Tibial artery (tissue), 4 donors: ENCODE measurements at regions not wholly inside any gene's neighbourhood (a gene's known extent, or its start where the extent isn't known, plus 50 kb on each side); places are given as distances from the start of the nearest gene placed in this dataset.

ENCODE experiments used
- DNase-seq, 2 donors: peaks; one replicate each; pipeline ENCODE4 v3.0.0-alpha.2; 2019
- H3K27ac ChIP-seq, 2 donors: fragments of 200-600 bp; sonication (generic) in 1 of 2; 1 replicate in 1 of 2; 2 replicates in 1 of 2; pipeline ENCODE4 v1.5.1; 2018 to 2019; ENCODE audit warnings: mild to moderate bottlenecking in 1 of 2
- H3K27me3 ChIP-seq, 2 donors: fragments of 200-600 bp; sonication (generic) in 1 of 2; one replicate each; pipeline versions ENCODE4 v1.5.1 to v1.6.0; 2016 to 2019
- H3K36me3 ChIP-seq, 3 donors: fragments of 200-600 bp; sonication (generic) in 2 of 3; one replicate each; pipeline ENCODE4 v1.5.1; 2016 to 2019; ENCODE audit warnings: mild to moderate bottlenecking in 2 of 3
- H3K4me1 ChIP-seq, 4 donors: fragments of 200-600 bp; sonication (generic) in 2 of 4; 1 replicate in 3 of 4; 2 replicates in 1 of 4; pipeline ENCODE4 v1.5.1; 2016 to 2019
- H3K4me3 ChIP-seq, 2 donors: fragments of 200-600 bp; sonication (generic) in 1 of 2; 1 replicate in 1 of 2; 2 replicates in 1 of 2; pipeline ENCODE4 v1.5.1; 2018 to 2019; ENCODE audit warnings: mild to moderate bottlenecking in 2 of 2
- H3K9me3 ChIP-seq, 3 donors: fragments of 200-600 bp; sonication (generic) in 1 of 3; one replicate each; pipeline ENCODE4 v1.5.1; 2016 to 2019
- intact Hi-C: fragments of 100-400 bp; cut with DNase I; formaldehyde crosslinking; loops from one replicate; pipeline ENCODE4 v1.15.0; 2023; ENCODE audit warnings: low total_unique reads
- TF ChIP-seq, protein P1 (sequence below), 2 experiments: fragments of 200-600 bp in 1 of 2; fragments of 450-650 bp in 1 of 2; IDR thresholded peaks; one replicate each; pipeline ENCODE4 v1.5.1; 2017 to 2019; ENCODE audit warnings: antibody characterized with exemption in 2 of 2, mild to moderate bottlenecking in 1 of 2, moderate library complexity in 1 of 2

DNA sequence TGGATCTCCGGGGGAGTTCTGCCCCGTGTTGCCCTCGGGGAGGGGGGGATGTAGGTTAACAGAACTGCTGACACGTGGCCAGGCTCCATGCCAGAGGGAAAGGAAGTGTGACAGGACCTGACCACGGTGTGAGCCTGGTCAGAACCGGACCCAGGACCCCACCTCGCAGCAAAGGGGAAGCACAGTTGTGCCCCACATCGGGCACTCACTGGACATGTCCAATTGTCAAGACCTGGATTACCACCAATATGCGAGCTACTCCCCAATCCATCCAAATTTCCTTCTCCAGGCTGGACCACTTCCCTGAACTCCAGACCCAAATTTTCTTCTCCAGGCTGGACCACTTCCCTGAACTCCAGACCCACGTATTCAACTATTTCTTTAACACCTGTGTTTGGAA, 78.8 kb upstream of the PIWIL1 start:
- Histone ChIP-seq H3K36me3 (no peaks in the 10 kb centered on the region), H3K9me3 (no peaks in the 10 kb centered on the region), H3K27me3 (no peaks in the 10 kb centered on the region), H3K4me1 (no peaks in the 10 kb centered on the region), H3K4me3 (no peak overlapping the region), H3K27ac (no peak overlapping the region)
- DNase-seq: no peak
- intact Hi-C loops: no loop called here
- TF ChIP-seq, protein P1, sequence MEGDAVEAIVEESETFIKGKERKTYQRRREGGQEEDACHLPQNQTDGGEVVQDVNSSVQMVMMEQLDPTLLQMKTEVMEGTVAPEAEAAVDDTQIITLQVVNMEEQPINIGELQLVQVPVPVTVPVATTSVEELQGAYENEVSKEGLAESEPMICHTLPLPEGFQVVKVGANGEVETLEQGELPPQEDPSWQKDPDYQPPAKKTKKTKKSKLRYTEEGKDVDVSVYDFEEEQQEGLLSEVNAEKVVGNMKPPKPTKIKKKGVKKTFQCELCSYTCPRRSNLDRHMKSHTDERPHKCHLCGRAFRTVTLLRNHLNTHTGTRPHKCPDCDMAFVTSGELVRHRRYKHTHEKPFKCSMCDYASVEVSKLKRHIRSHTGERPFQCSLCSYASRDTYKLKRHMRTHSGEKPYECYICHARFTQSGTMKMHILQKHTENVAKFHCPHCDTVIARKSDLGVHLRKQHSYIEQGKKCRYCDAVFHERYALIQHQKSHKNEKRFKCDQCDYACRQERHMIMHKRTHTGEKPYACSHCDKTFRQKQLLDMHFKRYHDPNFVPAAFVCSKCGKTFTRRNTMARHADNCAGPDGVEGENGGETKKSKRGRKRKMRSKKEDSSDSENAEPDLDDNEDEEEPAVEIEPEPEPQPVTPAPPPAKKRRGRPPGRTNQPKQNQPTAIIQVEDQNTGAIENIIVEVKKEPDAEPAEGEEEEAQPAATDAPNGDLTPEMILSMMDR (IDR thresholded peaks at IDR 0.05): no peak

DNA sequence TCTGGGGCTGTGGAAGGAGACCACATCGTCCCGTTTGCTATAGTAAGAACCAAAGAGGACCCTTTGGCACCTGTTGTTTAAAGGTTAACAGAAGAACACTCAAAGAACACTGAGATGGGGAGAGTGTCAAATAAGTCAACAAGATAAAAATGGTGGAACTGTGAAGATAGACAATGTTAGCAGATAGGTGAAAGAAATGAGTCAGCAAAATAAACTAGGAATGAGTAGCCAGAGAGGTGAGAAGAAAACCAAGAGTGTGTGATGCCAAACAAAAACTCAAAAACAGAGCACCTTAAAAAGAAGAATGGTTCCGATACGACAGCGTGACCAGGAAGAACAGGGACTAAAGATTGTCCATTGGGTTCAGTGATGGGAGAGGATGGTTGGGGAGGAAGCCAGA, 74.7 kb upstream of the PIWIL1 start:
- H3K9me3 ChIP-seq: no peaks in the 10 kb centered on the region
- peaks cover 0 to 3% of the 10 kb centered on the region in 2 donors for H3K27me3 ChIP-seq
- TF ChIP-seq, protein P1 (IDR thresholded peaks at IDR 0.05): no peak
- no peak for DNase-seq
- H3K27ac ChIP-seq: no peak overlapping the region
- H3K36me3 ChIP-seq: no peaks in the 10 kb centered on the region
- no peaks in the 10 kb centered on the region for H3K4me1 ChIP-seq
- no peak overlapping the region for H3K4me3 ChIP-seq
- intact Hi-C loops: no loop called here

DNA sequence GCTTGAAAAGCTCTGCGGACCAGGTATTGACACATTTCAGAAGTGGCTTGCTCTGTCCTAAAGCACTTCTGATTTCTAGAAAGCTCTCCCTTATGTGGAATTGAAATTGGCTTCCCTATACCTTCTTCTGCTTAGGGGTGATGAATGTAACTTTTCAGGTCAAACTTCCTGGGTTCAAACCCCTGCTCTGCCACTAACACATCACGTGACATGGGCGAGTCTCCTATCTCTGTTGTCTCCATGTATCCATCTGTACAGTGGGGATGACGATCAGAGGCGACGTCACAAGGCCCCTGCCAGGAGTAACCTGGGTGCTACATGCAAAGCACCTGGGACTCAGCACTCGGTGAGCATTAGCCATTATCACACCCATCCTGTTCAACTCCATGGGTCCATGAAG, 73.7 kb upstream of the PIWIL1 start:
- TF ChIP-seq, protein P1 (IDR thresholded peaks at IDR 0.05): no peak
- H3K4me3 ChIP-seq: no peak overlapping the region
- H3K27me3 ChIP-seq: peaks cover 0 to 3% of the 10 kb centered on the region in 2 donors
- intact Hi-C loops: no loop called here
- DNase-seq: no peak
- no peaks in the 10 kb centered on the region for H3K36me3 ChIP-seq
- H3K27ac ChIP-seq: no peak overlapping the region
- no peaks in the 10 kb centered on the region for H3K4me1 ChIP-seq
- H3K9me3 ChIP-seq: no peaks in the 10 kb centered on the region

DNA sequence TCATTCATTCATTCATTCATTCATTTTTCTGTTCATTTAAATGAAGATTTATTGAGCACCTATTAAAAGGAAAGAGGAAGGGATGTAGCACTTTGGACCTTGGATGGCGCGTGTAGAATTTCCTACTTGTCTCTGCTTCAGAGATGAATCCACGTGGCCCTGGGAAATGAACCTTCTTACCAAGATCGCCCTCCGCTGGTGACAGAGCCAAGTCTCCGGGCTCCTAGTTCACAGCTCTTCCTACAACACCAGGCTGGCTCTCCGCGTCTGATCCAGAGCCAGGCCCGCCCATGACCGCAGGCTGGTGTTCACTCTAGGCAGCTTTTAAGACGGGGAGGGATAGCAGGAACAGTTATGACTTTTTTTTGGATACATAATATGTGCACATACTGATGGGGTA, 70.9 kb upstream of the PIWIL1 start:
- H3K4me3 ChIP-seq: no peak overlapping the region
- TF ChIP-seq, protein P1 (IDR thresholded peaks at IDR 0.05): no peak

DNA sequence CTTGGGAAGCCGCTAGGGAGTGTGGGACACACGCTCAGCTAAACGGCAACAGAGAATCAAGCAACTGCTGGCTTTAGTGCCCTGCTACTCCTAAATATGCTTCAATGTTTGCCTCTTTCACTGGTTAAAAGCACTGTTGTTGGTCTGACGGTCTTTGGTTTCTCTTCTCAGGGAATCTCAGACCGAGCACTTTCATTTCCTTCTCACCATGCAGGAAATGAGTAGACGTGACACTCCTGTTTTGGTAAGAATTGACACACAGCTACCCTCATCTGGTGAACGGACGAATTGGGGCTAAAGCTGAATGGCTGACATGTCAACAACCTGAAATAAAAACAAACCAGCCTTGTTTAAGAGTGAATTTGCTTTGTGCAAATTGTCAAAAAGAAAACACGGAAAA, 57.5 kb upstream of the PIWIL1 start:
- H3K27me3 ChIP-seq: peaks cover 0 to 6% of the 10 kb centered on the region in 2 donors
- TF ChIP-seq, protein P1 (IDR thresholded peaks at IDR 0.05): no peak
- intact Hi-C loops: no loop called here
- H3K36me3 ChIP-seq: no peaks in the 10 kb centered on the region
- H3K4me1 ChIP-seq: no peaks in the 10 kb centered on the region
- peak overlapping the region; percentile 36 to 42 for H3K4me3 ChIP-seq
- DNase-seq: no peak
- H3K9me3 ChIP-seq: no peaks in the 10 kb centered on the region
- peak overlapping the region; percentile 50 to 55 for H3K27ac ChIP-seq

More for the DNA sequence above, 70.9 kb upstream of the PIWIL1 start:
- no peaks in the 10 kb centered on the region for H3K9me3 ChIP-seq
- H3K4me1 ChIP-seq: no peaks in the 10 kb centered on the region
- peaks cover 0 to 3% of the 10 kb centered on the region in 2 donors for H3K27me3 ChIP-seq
- intact Hi-C loops: no loop called here
- DNase-seq: no peak
- no peak overlapping the region for H3K27ac ChIP-seq
- no peaks in the 10 kb centered on the region for H3K36me3 ChIP-seq

DNA sequence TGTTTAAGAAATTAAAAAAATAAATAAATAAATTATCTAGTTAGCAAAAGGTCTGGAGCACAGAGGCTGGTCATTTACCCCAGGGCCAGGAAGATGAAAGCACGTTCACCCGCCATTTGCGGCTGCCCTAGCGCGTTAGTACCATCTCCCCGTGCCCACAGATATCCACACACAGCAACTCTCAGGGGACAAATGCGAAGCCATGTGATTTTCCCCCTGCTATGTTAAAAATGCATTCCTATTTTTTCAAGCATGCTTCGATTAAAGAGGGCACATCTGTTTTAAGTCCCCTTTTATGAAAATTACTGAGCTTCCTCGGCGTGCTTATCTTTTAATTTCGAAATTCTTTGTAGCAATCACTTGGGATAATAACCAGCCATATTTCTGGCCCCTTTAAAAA, 56.9 kb upstream of the PIWIL1 start:
- TF ChIP-seq, protein P1 (IDR thresholded peaks at IDR 0.05): no peak
- H3K4me1 ChIP-seq: no peaks in the 10 kb centered on the region
- peak overlapping the region; percentile 36 to 42 for H3K4me3 ChIP-seq
- no peak for DNase-seq
- H3K9me3 ChIP-seq: no peaks in the 10 kb centered on the region
- H3K27ac ChIP-seq: peak overlapping the region; percentile 50 to 55
- intact Hi-C loops: no loop called here
- H3K27me3 ChIP-seq: peaks cover 0 to 4% of the 10 kb centered on the region in 2 donors
- H3K36me3 ChIP-seq: no peaks in the 10 kb centered on the region
